IMR-90 (cell line): ENCODE measurements at regions not wholly inside any gene's neighbourhood (a gene's known extent, or its start where the extent isn't known, plus 50 kb on each side); places are given as distances from the start of the nearest gene placed in this dataset.

Experiments used
- ATAC-seq: fragments of 200-7000 bp; cut with Tn5 transposase; 2 replicates; pipeline ENCODE4 v1.9.1; 2020; ENCODE audit warnings: low read depth, mild to moderate bottlenecking, moderate library complexity
- BruUV-seq: library from RNA; stranded (reverse); fragments of 400-500 nt; replicated peaks from 2 replicates; lab custom pipeline; 2021; lab: Mats Ljungman, UMichigan
- CTCF ChIA-PET: fragments of 300-600 bp; formaldehyde crosslinking; extraction: SDS; loops from one replicate; lab custom pipeline; 2021; ENCODE audit warnings: antibody characterized with exemption; lab: Yijun Ruan, JAX
- POLR2A ChIA-PET: fragments of 300-600 bp; sonication (Branson Sonifier 250); formaldehyde crosslinking; loops from one replicate; lab custom pipeline; 2022; ENCODE audit warnings: antibody characterized with exemption; ENCODE audit not compliant: unreplicated experiment; lab: Charles Lee
- DNase-seq: peaks from one replicate; pipeline ENCODE4 v3.0.0; 2013
- H2AFZ ChIP-seq: replicated peaks from 2 replicates; pipeline ENCODE3; 2013; ENCODE audit warnings: low read length, mild to moderate bottlenecking; ENCODE audit not compliant: poor library complexity
- H2AK5ac ChIP-seq: 2 replicates; pipeline ENCODE4 v1.6.1; 2013; ENCODE audit warnings: low read depth, low read length, inconsistent platforms
- H2AK9ac ChIP-seq: replicated peaks from 2 replicates; pipeline ENCODE3; 2013; ENCODE audit warnings: mild to moderate bottlenecking, low read depth, low read length, moderate library complexity; ENCODE audit not compliant: poor library complexity
- H2BK120ac ChIP-seq: 2 replicates; pipeline ENCODE4 v1.6.1; 2013; ENCODE audit warnings: low read depth, low read length, inconsistent platforms
- H2BK15ac ChIP-seq: 3 replicates; pipeline ENCODE4 v1.6.1; 2013; ENCODE audit warnings: low read depth, low read length, inconsistent platforms
- H2BK20ac ChIP-seq: 2 replicates; pipeline ENCODE4 v1.6.1; 2013; ENCODE audit warnings: low read depth, mild to moderate bottlenecking, inconsistent platforms, low read length, moderate library complexity
- H2BK5ac ChIP-seq: 2 replicates; pipeline ENCODE4 v1.6.1; 2013; ENCODE audit warnings: mild to moderate bottlenecking, low read depth, low read length, inconsistent platforms; ENCODE audit not compliant: poor library complexity, severe bottlenecking
- H3K14ac ChIP-seq: replicated peaks from 2 replicates; pipeline ENCODE4 v1.6.1; 2013; ENCODE audit warnings: low read depth, low read length, inconsistent platforms
- H3K18ac ChIP-seq: 2 replicates; pipeline ENCODE4 v1.6.1; 2013; ENCODE audit warnings: low read depth, low read length, control low read depth
- H3K23ac ChIP-seq: 2 replicates; pipeline ENCODE4 v1.6.1; 2013; ENCODE audit warnings: low read depth, low read length, inconsistent platforms
- H3K27ac ChIP-seq: 2 replicates; pipeline ENCODE4 v1.5.1; 2013; ENCODE audit warnings: mild to moderate bottlenecking, control low read depth, low read length; ENCODE audit not compliant: insufficient read depth
- H3K27me3 ChIP-seq: 2 replicates; pipeline ENCODE4 v1.6.1; 2013; ENCODE audit warnings: low read length; ENCODE audit not compliant: control insufficient read depth, insufficient read depth
- H3K36me3 ChIP-seq: 2 replicates; pipeline ENCODE4 v1.6.1; 2013; ENCODE audit warnings: low read length, mixed read lengths; ENCODE audit not compliant: control insufficient read depth, insufficient read depth
- H3K4ac ChIP-seq: 2 replicates; pipeline ENCODE4 v1.6.1; 2013; ENCODE audit warnings: low read depth, low read length, inconsistent platforms
- H3K4me1 ChIP-seq: 2 replicates; pipeline ENCODE4 v1.6.1; 2013; ENCODE audit warnings: low read length, mixed read lengths; ENCODE audit not compliant: control insufficient read depth, insufficient read depth
- H3K4me2 ChIP-seq: 2 replicates; pipeline ENCODE4 v1.6.1; 2013; ENCODE audit warnings: low read depth, mild to moderate bottlenecking, control low read depth, low read length, moderate library complexity
- H3K4me3 ChIP-seq: 2 replicates; pipeline ENCODE4 v1.5.1; 2013; ENCODE audit warnings: low read depth, mild to moderate bottlenecking, control low read depth, low read length, moderate library complexity; ENCODE audit not compliant: insufficient read depth
- H3K56ac ChIP-seq: 2 replicates; pipeline ENCODE4 v1.6.1; 2013; ENCODE audit warnings: low read length, inconsistent platforms; ENCODE audit not compliant: insufficient read depth; ENCODE audit errors: extremely low read depth
- H3K79me1 ChIP-seq, 2 experiments: 2 replicates each; pipeline ENCODE4 v1.6.1; 2013; ENCODE audit warnings: low read length in 2 of 2, inconsistent platforms in 1 of 2, low read depth in 1 of 2
- H3K9ac ChIP-seq: 2 replicates; pipeline ENCODE4 v1.6.1; 2013; ENCODE audit warnings: low read depth, low read length, control low read depth
- H3K9me1 ChIP-seq: 2 replicates; pipeline ENCODE4 v1.6.1; 2013; ENCODE audit warnings: low read length, inconsistent platforms; ENCODE audit not compliant: insufficient read depth
- H3K9me3 ChIP-seq: 2 replicates; pipeline ENCODE4 v1.6.1; 2013; ENCODE audit warnings: low read length; ENCODE audit not compliant: control insufficient read depth, insufficient read depth
- H4K20me1 ChIP-seq: 2 replicates; pipeline ENCODE4 v1.6.1; 2013; ENCODE audit warnings: low read length, inconsistent platforms; ENCODE audit not compliant: insufficient read depth
- H4K5ac ChIP-seq: 2 replicates; pipeline ENCODE4 v1.6.1; 2013; ENCODE audit warnings: mild to moderate bottlenecking, low read depth, low read length, control low read depth
- H4K8ac ChIP-seq, 2 experiments: 2 replicates each; pipeline ENCODE4 v1.6.1; 2013; ENCODE audit warnings: low read depth in 2 of 2, low read length in 2 of 2, control low read depth in 1 of 2, inconsistent platforms in 1 of 2
- H4K91ac ChIP-seq: 2 replicates; pipeline ENCODE4 v1.6.1; 2013; ENCODE audit warnings: low read depth, low read length, inconsistent platforms; ENCODE audit not compliant: insufficient read depth
- CEBPB ChIP-seq: IDR thresholded peaks from 2 replicates; pipeline ENCODE4 v1.6.1; 2012; ENCODE audit warnings: low read depth, low read length, improper control_type of control experiment
- CHD1 ChIP-seq: IDR thresholded peaks from 2 replicates; pipeline ENCODE4 v1.6.1; 2012; ENCODE audit warnings: low read depth, low read length, improper control_type of control experiment
- FOS ChIP-seq: fragments of 150-350 bp; IDR thresholded peaks from 2 replicates; pipeline ENCODE4 v1.6.1; 2016; ENCODE audit warnings: low read depth, low read length
- MAZ ChIP-seq: IDR thresholded peaks from 2 replicates; pipeline ENCODE4 v1.6.1; 2012; ENCODE audit warnings: low read depth, mild to moderate bottlenecking, low read length, improper control_type of control experiment, moderate library complexity, borderline replicate concordance
- RAD21 ChIP-seq: IDR thresholded peaks from 2 replicates; pipeline ENCODE4 v1.6.1; 2012; ENCODE audit warnings: low read length, improper control_type of control experiment
- RFX5 ChIP-seq: IDR thresholded peaks from 2 replicates; pipeline ENCODE4 v1.8.0; 2012; ENCODE audit warnings: low read depth, mild to moderate bottlenecking, low read length, moderate library complexity
- WGBS, 2 experiments: methylation state at CpG; one replicate each; pipeline versions ENCODE4 v1.1.5 to v1.1.7; 2013; ENCODE audit warnings: missing lambda C conversion rate in 2 of 2; ENCODE audit not compliant: insufficient read length in 1 of 2; ENCODE audit errors: extremely low coverage in 2 of 2; 5-methylcytosine and 5-hydroxymethylcytosine counted together
- dilution Hi-C: fragments of 300-500 bp; cut with HindIII; formaldehyde crosslinking; loops from one replicate; pipeline ENCODE4 v1.14.3; 2018; ENCODE audit warnings: low sequenced_read_pairs; ENCODE audit not compliant: unreplicated experiment
- in situ Hi-C: fragments of 300-500 bp; cut with MboI; formaldehyde crosslinking; loops from 3 replicates; pipeline ENCODE4 v1.14.3; 2019; ENCODE audit warnings: low sequenced_read_pairs, inconsistent platforms, mixed read lengths
- intact Hi-C: fragments of 100-400 bp; cut with micrococcal nuclease; formaldehyde crosslinking; loops from 2 replicates; pipeline ENCODE4 v1.10.0; 2022

DNA sequence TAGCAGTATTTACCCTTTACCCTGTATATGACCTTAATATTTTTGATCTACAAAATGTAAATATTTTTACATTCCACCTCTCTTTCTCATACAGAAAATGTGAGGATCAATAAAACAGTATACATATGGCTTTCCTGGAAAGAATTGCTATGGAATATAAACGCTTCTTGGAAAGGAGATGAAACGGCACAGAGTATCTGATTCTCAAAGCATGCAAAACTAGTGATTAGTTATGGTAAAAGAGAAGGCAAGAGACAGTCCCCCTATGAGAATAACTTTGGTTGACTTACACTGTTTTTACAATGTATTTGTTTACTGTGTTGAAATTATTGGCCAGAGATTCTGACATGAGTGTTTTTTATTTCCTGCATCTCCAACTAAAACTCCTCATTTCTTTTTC, 204.6 kb upstream of the C21orf91 start:
- Histone ChIP-seq H3K4me2 (no peak overlapping the region), H3K36me3 (no peaks in the 10 kb centered on the region), H3K4me3 (no peak overlapping the region), H3K9me3 (peaks cover 8% of the 10 kb centered on the region), H2AK9ac (no peak overlapping the region), H4K20me1 (no peaks in the 10 kb centered on the region), H3K4ac (no peak overlapping the region), H3K9ac (no peak overlapping the region), H3K79me1 (no peaks in the 10 kb centered on the region), H4K5ac (no peak overlapping the region), H3K9me1 (no peaks in the 10 kb centered on the region), H3K56ac (no peak overlapping the region), H3K23ac (no peak overlapping the region), H4K8ac (no peak overlapping the region), H3K27ac (no peak overlapping the region), H2AFZ (no peak overlapping the region), H2BK15ac (no peak overlapping the region), H3K14ac (no peak overlapping the region), H2BK120ac (no peak overlapping the region), H2BK20ac (no peak overlapping the region), H3K27me3 (no peaks in the 10 kb centered on the region), H3K4me1 (no peaks in the 10 kb centered on the region), H3K18ac (no peak overlapping the region), H4K91ac (no peak overlapping the region), H2AK5ac (no peak overlapping the region), H2BK5ac (no peak overlapping the region)
- ATAC-seq (no peak), DNase-seq (no peak)
- TF ChIP-seq FOS (no peak), RAD21 (no peak), RFX5 (no peak), MAZ (no peak), CEBPB (no peak), CHD1 (no peak)
- no CpG with 5 or more reads among the region's 2 CpGs for WGBS, 2 experiments
- intact Hi-C loops (no loop called here), in situ Hi-C loops (no loop called here), dilution Hi-C loops (no loop called here)
- BruUV-seq: no TSS peak
- ChIA-PET POLR2A (no interaction called here), CTCF (no interaction called here)
